A549 (cell line): ENCODE measurements at regions not wholly inside any gene's neighbourhood (a gene's known extent, or its start where the extent isn't known, plus 50 kb on each side); places are given as distances from the start of the nearest gene placed in this dataset.

Experiments used
- ATAC-seq, 2 experiments: fragments of 200-7000 bp in 1 of 2; fragments of >200 bp in 1 of 2; cut with Nextera tagmentation in 1 of 2; cut with Tn5 transposase in 1 of 2; 3 replicates each; pipeline versions ENCODE4 v1.8.0 to v1.9.1; 2018 to 2020; ENCODE audit warnings: mild to moderate bottlenecking in 1 of 2, moderate library complexity in 1 of 2
- CTCF ChIA-PET: fragments of 300-600 bp; sonication (Branson Sonifier 250); formaldehyde crosslinking; extraction: SDS; loops from one replicate; lab custom pipeline; 2021; ENCODE audit warnings: antibody characterized with exemption, inconsistent platforms; lab: Yijun Ruan, JAX
- POLR2A ChIA-PET: fragments of 350-600 bp; formaldehyde crosslinking; extraction: SDS; loops from one replicate; lab custom pipeline; 2021; ENCODE audit warnings: antibody characterized with exemption, inconsistent platforms; lab: Yijun Ruan, JAX
- DNase-seq, 2 experiments: peaks; one replicate each; pipeline versions ENCODE4 v3.0.0 to v3.0.0-alpha.2; 2011 to 2016; ENCODE audit warnings: low read depth in 1 of 2, low spot score in 1 of 2
- FAIRE-seq: peaks from 2 replicates; lab custom pipeline; 2011; peaks lifted over from hg19 to GRCh38; lab: Jason Lieb, UNC
- H3K27ac ChIP-seq, 2 experiments: fragments of >200 bp; sonication (Bioruptor Twin); formaldehyde crosslinking; 3 replicates each; pipeline ENCODE4 v1.5.1; 2016 to 2017
- H3K4me1 ChIP-seq: fragments of >200 bp; sonication (Bioruptor Twin); formaldehyde crosslinking; 3 replicates; pipeline ENCODE4 v1.6.1; 2016
- H3K4me2 ChIP-seq: fragments of >200 bp; sonication (Bioruptor Twin); formaldehyde crosslinking; 3 replicates; pipeline ENCODE4 v1.6.1; 2016
- H3K4me3 ChIP-seq: fragments of >200 bp; sonication (Bioruptor Twin); formaldehyde crosslinking; 3 replicates; pipeline ENCODE4 v1.5.1; 2016
- H3K9me3 ChIP-seq: fragments of >200 bp; sonication (Bioruptor Twin); formaldehyde crosslinking; 3 replicates; pipeline ENCODE4 v1.6.1; 2016
- ATOH8 ChIP-seq: fragments of 250-450 bp; sonication (Bioruptor Pico); IDR thresholded peaks from 2 replicates; pipeline ENCODE4 v1.5.0; 2020; ENCODE audit warnings: low read depth, mild to moderate bottlenecking, moderate library complexity
- BHLHE40 ChIP-seq: IDR thresholded peaks from 2 replicates; pipeline ENCODE4 v1.6.1; 2012; ENCODE audit warnings: low read depth, low read length, inconsistent platforms
- CBX8 ChIP-seq: fragments of 200-600 bp; sonication (generic); IDR thresholded peaks from 2 replicates; pipeline ENCODE4 v1.6.1; 2016
- E2F6 ChIP-seq: IDR thresholded peaks from 2 replicates; pipeline ENCODE4 v1.6.1; 2012; ENCODE audit warnings: low read depth, borderline replicate concordance
- EHF ChIP-seq: fragments of 250-450 bp; sonication (Bioruptor Pico); IDR thresholded peaks from 2 replicates; pipeline ENCODE4 v1.5.0; 2020; ENCODE audit warnings: mild to moderate bottlenecking
- FOXS1 ChIP-seq: fragments of 250-450 bp; sonication (Bioruptor Pico); IDR thresholded peaks from 2 replicates; pipeline ENCODE4 v1.5.0; 2020; ENCODE audit warnings: mild to moderate bottlenecking, moderate library complexity
- HDAC2 ChIP-seq: fragments of 200-600 bp; sonication (generic); IDR thresholded peaks from 2 replicates; pipeline ENCODE4 v1.6.1; 2016
- HES2 ChIP-seq: fragments of >200 bp; sonication (Bioruptor Twin); formaldehyde crosslinking; IDR thresholded peaks from 2 replicates; pipeline ENCODE4 v1.6.1; 2016
- HOXA7 ChIP-seq: fragments of 250-450 bp; sonication (Bioruptor Pico); IDR thresholded peaks from 2 replicates; pipeline ENCODE4 v1.5.0; 2020; ENCODE audit warnings: mild to moderate bottlenecking, moderate library complexity
- JUNB ChIP-seq: fragments of >200 bp; sonication (Bioruptor Twin); formaldehyde crosslinking; IDR thresholded peaks from 2 replicates; pipeline ENCODE4 v1.6.1; 2016
- MAFK ChIP-seq: fragments of 450-650 bp; IDR thresholded peaks from 2 replicates; pipeline ENCODE4 v1.6.1; 2014; ENCODE audit not compliant: partially characterized antibody
- POLR2A ChIP-seq: IDR thresholded peaks from 2 replicates; pipeline ENCODE4 v1.6.1; 2012; ENCODE audit warnings: mild to moderate bottlenecking, low read length
- RAD21 ChIP-seq, 2 experiments: fragments of >200 bp in 1 of 2; sonication (Bioruptor Twin) in 1 of 2; formaldehyde crosslinking in 1 of 2; IDR thresholded peaks in 1 of 2; conservative IDR thresholded peaks in 1 of 2; 2 replicates in 1 of 2; 3 replicates in 1 of 2; pipeline ENCODE4 v1.6.1; 2012 to 2018; ENCODE audit warnings: inconsistent platforms in 1 of 2
- REST ChIP-seq: fragments of 200-600 bp; sonication (generic); IDR thresholded peaks from 2 replicates; pipeline ENCODE4 v1.6.1; 2016; ENCODE audit warnings: antibody characterized with exemption, mild to moderate bottlenecking, moderate library complexity
- SMC3 ChIP-seq: fragments of >200 bp; sonication (Bioruptor Twin); formaldehyde crosslinking; IDR thresholded peaks from 3 replicates; pipeline ENCODE4 v1.6.1; 2018; ENCODE audit warnings: inconsistent platforms
- TFCP2L1 ChIP-seq: fragments of 250-450 bp; sonication (Bioruptor Pico); IDR thresholded peaks from 2 replicates; pipeline ENCODE4 v1.5.0; 2021; ENCODE audit warnings: mild to moderate bottlenecking
- WGBS: methylation state at CpG from one replicate; pipeline ENCODE4 v1.1.6; 2017; ENCODE audit errors: missing lambda C conversion rate; 5-methylcytosine and 5-hydroxymethylcytosine counted together

GRCh38 chr16:6495486-6496210 is 837.0 kb upstream of the RBFOX1 start (continued):
- TF ChIP-seq ATOH8 (no peak), EHF (no peak), JUNB (no peak), CBX8 (no peak), MAFK (no peak)

- POLR2A ChIA-PET = no interaction called here
- 45% methylated on average over 6 of the region's 6 CpGs for WGBS
Measured at GRCh38 chr16:6494716-6495115, 837.9 kb upstream of the RBFOX1 start.

GRCh38 chr16:6493555-6493954 is 839.1 kb upstream of the RBFOX1 start:
- CTCF ChIA-PET = no interaction called here
- ATAC-seq (no peak), DNase-seq (no peak), FAIRE-seq (no peak)
- no peak overlapping the region for H3K27ac ChIP-seq
- no peaks in the 10 kb centered on the region for H3K9me3 ChIP-seq
- WGBS = 2% methylated on average over 6 of the region's 6 CpGs
- H3K4me1 ChIP-seq = no peaks in the 10 kb centered on the region
- no peak for TF ChIP-seq MAFK
- POLR2A ChIA-PET = no interaction called here
- H3K4me2 ChIP-seq = no peak overlapping the region
- H3K4me3 ChIP-seq = no peak overlapping the region

More at GRCh38 chr16:6494716-6495115, 837.9 kb upstream of the RBFOX1 start:
- H3K4me2 ChIP-seq = no peak overlapping the region
- DNase-seq (no peak), ATAC-seq (no peak), FAIRE-seq (no peak)
- CTCF ChIA-PET = no interaction called here
- no peaks in the 10 kb centered on the region for H3K9me3 ChIP-seq
- no peak for TF ChIP-seq BHLHE40
- TF ChIP-seq HES2 = no peak
- TF ChIP-seq TFCP2L1 (CRISPR knock-in tag) = no peak
- no peak for TF ChIP-seq SMC3
- TF ChIP-seq E2F6 = no peak
- TF ChIP-seq FOXS1 (CRISPR knock-in tag) = no peak
- TF ChIP-seq EHF = no peak
- TF ChIP-seq ATOH8 = no peak
- no peak overlapping the region for H3K27ac ChIP-seq
- no peaks in the 10 kb centered on the region for H3K4me1 ChIP-seq
- no peak overlapping the region for H3K4me3 ChIP-seq

GRCh38 chr16:6492742-6493141 is 839.9 kb upstream of the RBFOX1 start:
- CTCF ChIA-PET = no interaction called here
- DNase-seq (no peak), ATAC-seq (no peak), FAIRE-seq (no peak)
- Histone ChIP-seq H3K4me1 (no peaks in the 10 kb centered on the region), H3K27ac (no peak overlapping the region), H3K9me3 (no peaks in the 10 kb centered on the region), H3K4me2 (no peak overlapping the region), H3K4me3 (no peak overlapping the region)
- POLR2A ChIA-PET = no interaction called here
- TF ChIP-seq MAFK (no peak), HOXA7 (CRISPR knock-in tag) (no peak), HDAC2 (no peak), E2F6 (no peak), RAD21 (conservative IDR thresholded peaks at IDR 0.05 in 1 of 2, IDR thresholded peaks at IDR 0.05 in 1 of 2) (no peak), BHLHE40 (no peak), POLR2A (no peak), REST (no peak)
